PC-3 (cell line): ENCODE measurements at regions not wholly inside any gene's neighbourhood (a gene's known extent, or its start where the extent isn't known, plus 50 kb on each side); places are given as distances from the start of the nearest gene placed in this dataset.

Experiments used
- CTCF ChIP-seq: fragments of 300-600 bp; sonication (generic); conservative IDR thresholded peaks from 2 replicates; pipeline ENCODE4 v1.5.1; 2017; ENCODE audit warnings: antibody characterized with exemption, low read depth, mild to moderate bottlenecking, low read length
- EZH2 ChIP-seq: fragments of 300-600 bp; sonication (generic); IDR thresholded peaks from one replicate; pipeline ENCODE4 v1.6.1; 2017; ENCODE audit warnings: antibody characterized with exemption, mild to moderate bottlenecking, low read length; ENCODE audit not compliant: unreplicated experiment
- EZH2phosphoT487 ChIP-seq: fragments of 300-600 bp; sonication (generic); IDR thresholded peaks from 2 replicates; pipeline ENCODE4 v1.6.1; 2018; ENCODE audit warnings: mild to moderate bottlenecking, antibody characterized with exemption, low read length, borderline replicate concordance

- TF ChIP-seq CTCF (no peak), EZH2 (no peak), EZH2phosphoT487 (no peak)
These were observed 619.0 kb downstream of the CDH18 start for GRCh38 chr5:19369048-19369447.
